Neuronal stem cell (in vitro differentiated cells): ENCODE measurements at regions not wholly inside any gene's neighbourhood (a gene's known extent, or its start where the extent isn't known, plus 50 kb on each side); places are given as distances from the start of the nearest gene placed in this dataset.
A peak's percentile ranks its signal among the peaks of the same experiment; 100 is the strongest.

Experiments
- DNase-seq: peaks from one replicate; pipeline ENCODE4 v3.0.0-alpha.2; 2013; ENCODE audit warnings: low spot score
- H2AFZ ChIP-seq: one replicate; pipeline ENCODE4 v1.6.1; 2013; ENCODE audit warnings: mild to moderate bottlenecking, low read length, inconsistent platforms
- H2AK5ac ChIP-seq: 2 replicates; pipeline ENCODE4 v1.6.1; 2013; ENCODE audit warnings: low read depth, mild to moderate bottlenecking, inconsistent platforms, low read length, moderate library complexity, mixed read lengths
- H2BK120ac ChIP-seq: 2 replicates; pipeline ENCODE4 v1.6.1; 2013; ENCODE audit warnings: low read depth, mild to moderate bottlenecking, inconsistent platforms, low read length, moderate library complexity, mixed read lengths
- H2BK12ac ChIP-seq: one replicate; pipeline ENCODE4 v1.6.1; 2013; ENCODE audit warnings: low read length, inconsistent platforms
- H2BK15ac ChIP-seq: 2 replicates; pipeline ENCODE4 v1.6.1; 2013; ENCODE audit warnings: mild to moderate bottlenecking, low read length, inconsistent platforms, mixed read lengths
- H2BK5ac ChIP-seq: one replicate; pipeline ENCODE4 v1.6.1; 2013; ENCODE audit warnings: inconsistent platforms, mild to moderate bottlenecking, low read length, moderate library complexity
- H3K14ac ChIP-seq: one replicate; pipeline ENCODE4 v1.6.1; 2013; ENCODE audit warnings: low read length, inconsistent platforms
- H3K18ac ChIP-seq: 2 replicates; pipeline ENCODE4 v1.6.1; 2013; ENCODE audit warnings: low read length, inconsistent platforms
- H3K23ac ChIP-seq: 2 replicates; pipeline ENCODE4 v1.6.1; 2013; ENCODE audit warnings: low read depth, mild to moderate bottlenecking, mixed read lengths, low read length, inconsistent platforms; ENCODE audit not compliant: poor library complexity
- H3K27ac ChIP-seq: replicated peaks from 3 replicates; pipeline ENCODE4 v1.5.1; 2013; ENCODE audit warnings: low read length, inconsistent platforms
- H3K27me3 ChIP-seq, 3 experiments: 2 replicates each; pipeline ENCODE4 v1.6.1; 2013; ENCODE audit warnings: low read length in 3 of 3, mild to moderate bottlenecking in 2 of 3, inconsistent platforms in 1 of 3, low read depth in 1 of 3, mixed read lengths in 1 of 3, moderate library complexity in 1 of 3; ENCODE audit not compliant: control insufficient read depth in 3 of 3, insufficient read depth in 3 of 3
- H3K36me3 ChIP-seq, 2 donors: replicated peaks in 1 of 2; 2 replicates each; pipeline ENCODE4 v1.6.1; 2013; ENCODE audit warnings: low read length in 2 of 2; ENCODE audit not compliant: control insufficient read depth in 2 of 2, insufficient read depth in 2 of 2
- H3K4ac ChIP-seq: 2 replicates; pipeline ENCODE4 v1.6.1; 2013; ENCODE audit warnings: inconsistent platforms, mild to moderate bottlenecking, low read length, moderate library complexity
- H3K4me1 ChIP-seq, 2 donors: 1 replicate in 1 of 2; 2 replicates in 1 of 2; pipeline ENCODE4 v1.6.1; 2013; ENCODE audit warnings: low read length in 2 of 2, low read depth in 1 of 2; ENCODE audit not compliant: control insufficient read depth in 2 of 2, insufficient read depth in 1 of 2
- H3K4me2 ChIP-seq: one replicate; pipeline ENCODE4 v1.6.1; 2013; ENCODE audit warnings: mild to moderate bottlenecking, low read length, inconsistent platforms; ENCODE audit not compliant: insufficient read depth, poor library complexity, severe bottlenecking
- H3K4me3 ChIP-seq, 2 donors: 2 replicates each; pipeline ENCODE4 v1.5.1; 2013; ENCODE audit warnings: low read length in 2 of 2, mild to moderate bottlenecking in 2 of 2, inconsistent platforms in 1 of 2, moderate library complexity in 1 of 2
- H3K79me1 ChIP-seq: one replicate; pipeline ENCODE4 v1.6.1; 2013; ENCODE audit warnings: low read depth, mild to moderate bottlenecking, inconsistent platforms, low read length, moderate library complexity
- H3K9ac ChIP-seq: one replicate; pipeline ENCODE4 v1.6.1; 2013; ENCODE audit warnings: mild to moderate bottlenecking, low read depth, low read length, inconsistent platforms; ENCODE audit not compliant: poor library complexity
- H3K9me3 ChIP-seq, 2 donors: replicated peaks in 1 of 2; 2 replicates each; pipeline versions ENCODE3 to v1.6.1; 2013; ENCODE audit warnings: low read length in 2 of 2, mild to moderate bottlenecking in 2 of 2, inconsistent platforms in 1 of 2, low read depth in 1 of 2, mixed read lengths in 1 of 2, moderate library complexity in 1 of 2; ENCODE audit not compliant: control insufficient read depth in 2 of 2, insufficient read depth in 1 of 2
- H4K8ac ChIP-seq: one replicate; pipeline ENCODE4 v1.6.1; 2013; ENCODE audit warnings: low read depth, mild to moderate bottlenecking, inconsistent platforms, low read length, moderate library complexity
- H4K91ac ChIP-seq: one replicate; pipeline ENCODE4 v1.6.1; 2013; ENCODE audit warnings: low read length, low read depth, mild to moderate bottlenecking, inconsistent platforms; ENCODE audit not compliant: poor library complexity
- WGBS, 2 donors: extraction: QIAGEN DNeasy Blood & Tissue Kit; methylation state at CpG; one replicate each; pipeline ENCODE4 v1.1.7; 2013; ENCODE audit warnings: missing lambda C conversion rate in 2 of 2, mixed read lengths in 1 of 2; ENCODE audit not compliant: insufficient read length in 2 of 2, insufficient replicate concordance in 1 of 2; ENCODE audit errors: extremely low coverage in 2 of 2; 5-methylcytosine and 5-hydroxymethylcytosine counted together

DNA sequence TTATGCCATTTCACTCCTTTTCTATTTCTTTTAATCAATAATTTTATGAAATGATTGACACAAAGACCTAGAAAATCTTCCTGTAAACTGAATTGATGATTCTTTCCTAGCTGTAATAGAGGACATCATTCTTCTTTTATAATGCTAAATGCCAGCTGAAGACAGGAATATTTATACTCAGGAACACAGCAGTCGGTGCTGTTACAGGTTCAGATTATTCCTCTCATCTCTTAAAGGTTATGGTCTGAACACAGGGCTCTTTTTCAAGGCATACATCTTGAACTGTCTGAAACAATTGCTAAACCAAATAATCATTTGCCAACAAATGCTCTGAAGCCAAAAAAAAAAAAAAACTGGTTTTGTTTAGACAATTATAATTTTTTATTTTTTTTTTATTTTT lies 305.0 kb upstream of the MMADHC start:
- Histone ChIP-seq H3K14ac (no peak overlapping the region), H3K27ac (no peak overlapping the region), H3K23ac (no peak overlapping the region), H3K9me3 (no peaks in the 10 kb centered on the region), H2AK5ac (no peak overlapping the region), H3K9ac (no peak overlapping the region), H4K91ac (no peak overlapping the region), H3K18ac (no peak overlapping the region), H2AFZ (no peak overlapping the region), H3K4me1 (no peaks in the 10 kb centered on the region), H3K4ac (no peak overlapping the region), H4K8ac (no peak overlapping the region), H3K36me3 (no peaks in the 10 kb centered on the region), H3K4me2 (no peak overlapping the region), H3K79me1 (no peaks in the 10 kb centered on the region), H2BK120ac (no peak overlapping the region), H2BK5ac (no peak overlapping the region), H3K27me3 (no peaks in the 10 kb centered on the region), H2BK12ac (no peak overlapping the region), H3K4me3 (no peak overlapping the region), H2BK15ac (no peak overlapping the region)
- WGBS, 2 donors: no CpG with 5 or more reads among the region's 1 CpG
- no peak for DNase-seq

DNA sequence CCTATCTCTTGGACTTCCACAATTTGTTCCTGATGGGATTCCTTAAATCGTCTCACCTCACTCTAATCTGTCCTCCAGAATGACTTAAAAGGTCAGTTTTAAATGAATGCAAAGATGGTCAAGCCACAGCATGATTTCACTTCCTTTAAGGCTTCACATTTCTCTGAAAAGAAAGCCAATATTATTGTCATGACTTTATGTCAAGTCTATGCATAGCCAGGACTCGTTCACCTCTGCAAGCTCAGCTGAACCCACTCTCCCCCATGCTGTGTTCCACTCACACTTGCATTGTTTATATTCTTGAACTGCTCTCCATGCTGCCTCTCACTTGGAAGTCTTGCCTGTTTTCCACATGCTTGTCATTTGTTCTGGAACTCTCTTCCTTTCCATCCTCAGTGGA lies 298.4 kb upstream of the MMADHC start:
- no peak overlapping the region for H3K4me2 ChIP-seq
- H3K23ac ChIP-seq: no peak overlapping the region
- no peak overlapping the region for H3K18ac ChIP-seq
- H2BK12ac ChIP-seq: no peak overlapping the region
- no peak for DNase-seq
- no peak overlapping the region for H3K27ac ChIP-seq
- H3K79me1 ChIP-seq: no peaks in the 10 kb centered on the region
- H2BK15ac ChIP-seq: no peak overlapping the region
- H3K4me3 ChIP-seq: no peak overlapping the region
- H3K4me1 ChIP-seq: no peaks in the 10 kb centered on the region
- no peak overlapping the region for H3K9ac ChIP-seq
- no peaks in the 10 kb centered on the region for H3K9me3 ChIP-seq
- H3K27me3 ChIP-seq: no peaks in the 10 kb centered on the region
- no peak overlapping the region for H2AK5ac ChIP-seq
- H2AFZ ChIP-seq: no peak overlapping the region
- no peak overlapping the region for H2BK5ac ChIP-seq
- H4K91ac ChIP-seq: no peak overlapping the region
- no peaks in the 10 kb centered on the region for H3K36me3 ChIP-seq
- no peak overlapping the region for H2BK120ac ChIP-seq
- no peak overlapping the region for H4K8ac ChIP-seq
- no peak overlapping the region for H3K4ac ChIP-seq
- WGBS, 2 donors: no CpG with 5 or more reads among the region's 2 CpGs
- no peak overlapping the region for H3K14ac ChIP-seq

DNA sequence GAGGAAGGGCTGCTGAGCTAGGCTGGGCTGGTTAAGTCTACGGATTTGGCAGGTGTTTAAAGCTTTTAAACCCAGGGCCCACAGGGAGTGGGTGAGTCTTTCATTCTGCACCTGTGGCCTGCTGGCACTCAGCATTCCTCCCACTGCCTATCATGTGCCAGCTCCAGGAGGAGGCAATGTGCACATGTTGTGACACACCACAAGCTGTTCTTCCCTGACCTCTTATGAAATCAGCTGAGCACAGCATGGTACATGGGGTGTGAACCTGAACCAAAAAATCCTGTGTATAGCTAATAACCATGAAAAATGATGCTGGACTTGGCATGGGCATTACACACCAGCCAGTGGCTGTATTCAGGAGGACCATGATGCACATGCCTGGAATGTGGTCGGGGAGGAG lies 297.9 kb upstream of the MMADHC start:
- Histone ChIP-seq H2AFZ (no peak overlapping the region), H2BK120ac (no peak overlapping the region), H3K4ac (no peak overlapping the region), H2BK5ac (no peak overlapping the region), H3K9me3 (no peaks in the 10 kb centered on the region), H3K4me1 (no peaks in the 10 kb centered on the region), H3K79me1 (no peaks in the 10 kb centered on the region), H2BK12ac (no peak overlapping the region), H2AK5ac (no peak overlapping the region), H3K4me3 (no peak overlapping the region), H4K8ac (no peak overlapping the region), H4K91ac (no peak overlapping the region), H3K18ac (no peak overlapping the region), H3K4me2 (no peak overlapping the region), H3K27ac (no peak overlapping the region), H3K9ac (no peak overlapping the region), H2BK15ac (no peak overlapping the region), H3K14ac (no peak overlapping the region), H3K23ac (no peak overlapping the region), H3K36me3 (no peaks in the 10 kb centered on the region), H3K27me3 (no peaks in the 10 kb centered on the region)
- no peak for DNase-seq
- WGBS, 2 donors: no CpG with 5 or more reads among the region's 2 CpGs

DNA sequence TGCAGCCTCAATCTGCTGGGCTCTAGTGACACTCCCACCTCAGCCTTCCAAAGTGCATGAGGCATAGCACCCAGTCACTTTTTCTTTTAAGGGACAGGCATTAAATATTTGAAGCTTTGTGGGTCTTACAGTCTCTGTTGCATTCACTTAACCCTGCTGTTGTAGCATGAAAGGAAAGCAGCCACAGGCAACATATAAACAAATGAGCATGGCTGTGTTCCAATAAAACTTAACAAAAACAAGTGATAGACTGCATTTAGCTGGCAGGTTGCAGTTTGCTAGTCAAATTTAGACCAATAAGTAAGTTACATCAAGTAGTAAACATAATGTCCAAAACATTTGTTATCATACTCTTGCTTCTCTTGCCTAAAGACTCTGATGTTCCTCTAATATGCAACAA lies 297.3 kb upstream of the MMADHC start:
- H3K27ac ChIP-seq: no peak overlapping the region
- DNase-seq: no peak
- no peak overlapping the region for H3K23ac ChIP-seq
- H3K27me3 ChIP-seq: no peaks in the 10 kb centered on the region
- H2BK12ac ChIP-seq: no peak overlapping the region
- H2BK15ac ChIP-seq: no peak overlapping the region
- H4K91ac ChIP-seq: no peak overlapping the region
- no peaks in the 10 kb centered on the region for H3K79me1 ChIP-seq
- no peak overlapping the region for H3K18ac ChIP-seq
- H3K4me3 ChIP-seq: no peak overlapping the region
- no peak overlapping the region for H3K4me2 ChIP-seq
- H3K9ac ChIP-seq: no peak overlapping the region
- H3K9me3 ChIP-seq: no peaks in the 10 kb centered on the region
- H3K14ac ChIP-seq: peak overlapping the region; percentile 71
- H3K4me1 ChIP-seq: no peaks in the 10 kb centered on the region
- H2AFZ ChIP-seq: no peak overlapping the region
- no peak overlapping the region for H2AK5ac ChIP-seq
- no peak overlapping the region for H2BK120ac ChIP-seq
- H2BK5ac ChIP-seq: no peak overlapping the region
- H3K4ac ChIP-seq: no peak overlapping the region
- H3K36me3 ChIP-seq: no peaks in the 10 kb centered on the region
- H4K8ac ChIP-seq: no peak overlapping the region
